ENCODE measurements at regions not wholly inside any gene's neighbourhood (a gene's known extent, or its start where the extent isn't known, plus 50 kb on each side); places are given as distances from the start of the nearest gene placed in this dataset.

GRCh38 chr20:6702144-6702543, 65.3 kb upstream of the BMP2 start:
- no peak overlapping the region for H3K4me3 ChIP-seq (ENCODE audit: low read depth, low read length)
- DNase-seq (ENCODE audit: low read depth): no peak
- no peak for TF ChIP-seq POLR2A (IDR thresholded peaks at IDR 0.05; ENCODE audit: extremely low read depth, insufficient read length)
- no peak for TF ChIP-seq MYC (IDR thresholded peaks at IDR 0.05; ENCODE audit: low read depth, low read length)
- TF ChIP-seq, protein P1, sequence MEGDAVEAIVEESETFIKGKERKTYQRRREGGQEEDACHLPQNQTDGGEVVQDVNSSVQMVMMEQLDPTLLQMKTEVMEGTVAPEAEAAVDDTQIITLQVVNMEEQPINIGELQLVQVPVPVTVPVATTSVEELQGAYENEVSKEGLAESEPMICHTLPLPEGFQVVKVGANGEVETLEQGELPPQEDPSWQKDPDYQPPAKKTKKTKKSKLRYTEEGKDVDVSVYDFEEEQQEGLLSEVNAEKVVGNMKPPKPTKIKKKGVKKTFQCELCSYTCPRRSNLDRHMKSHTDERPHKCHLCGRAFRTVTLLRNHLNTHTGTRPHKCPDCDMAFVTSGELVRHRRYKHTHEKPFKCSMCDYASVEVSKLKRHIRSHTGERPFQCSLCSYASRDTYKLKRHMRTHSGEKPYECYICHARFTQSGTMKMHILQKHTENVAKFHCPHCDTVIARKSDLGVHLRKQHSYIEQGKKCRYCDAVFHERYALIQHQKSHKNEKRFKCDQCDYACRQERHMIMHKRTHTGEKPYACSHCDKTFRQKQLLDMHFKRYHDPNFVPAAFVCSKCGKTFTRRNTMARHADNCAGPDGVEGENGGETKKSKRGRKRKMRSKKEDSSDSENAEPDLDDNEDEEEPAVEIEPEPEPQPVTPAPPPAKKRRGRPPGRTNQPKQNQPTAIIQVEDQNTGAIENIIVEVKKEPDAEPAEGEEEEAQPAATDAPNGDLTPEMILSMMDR (IDR thresholded peaks at IDR 0.05; ENCODE audit: low read depth, low read length): no peak
- TF ChIP-seq MAX (IDR thresholded peaks at IDR 0.05; ENCODE audit: low read depth, low read length): no peak

GRCh38 chr20:6700563-6701329, 66.7 kb upstream of the BMP2 start:
- peak; percentile 93 for DNase-seq (ENCODE audit: low read depth)
- no peak overlapping the region for H3K4me3 ChIP-seq (ENCODE audit: low read depth, low read length)
- TF ChIP-seq MAX (IDR thresholded peaks at IDR 0.05; ENCODE audit: low read depth, low read length) (no peak), MYC (IDR thresholded peaks at IDR 0.05; ENCODE audit: low read depth, low read length) (no peak), POLR2A (IDR thresholded peaks at IDR 0.05; ENCODE audit: extremely low read depth, insufficient read length) (no peak)
- TF ChIP-seq, protein P1 (IDR thresholded peaks at IDR 0.05; ENCODE audit: low read depth, low read length): no peak

- TF ChIP-seq, protein P1 (IDR thresholded peaks at IDR 0.05; ENCODE audit: low read depth, low read length): no peak
- TF ChIP-seq MAX (IDR thresholded peaks at IDR 0.05; ENCODE audit: low read depth, low read length) (no peak), MYC (IDR thresholded peaks at IDR 0.05; ENCODE audit: low read depth, low read length) (no peak), POLR2A (IDR thresholded peaks at IDR 0.05; ENCODE audit: extremely low read depth, insufficient read length) (no peak)
- DNase-seq (ENCODE audit: low read depth): no peak
- H3K4me3 ChIP-seq (ENCODE audit: low read depth, low read length): no peak overlapping the region
These were observed 67.4 kb upstream of the BMP2 start for GRCh38 chr20:6699921-6700562.

DNA sequence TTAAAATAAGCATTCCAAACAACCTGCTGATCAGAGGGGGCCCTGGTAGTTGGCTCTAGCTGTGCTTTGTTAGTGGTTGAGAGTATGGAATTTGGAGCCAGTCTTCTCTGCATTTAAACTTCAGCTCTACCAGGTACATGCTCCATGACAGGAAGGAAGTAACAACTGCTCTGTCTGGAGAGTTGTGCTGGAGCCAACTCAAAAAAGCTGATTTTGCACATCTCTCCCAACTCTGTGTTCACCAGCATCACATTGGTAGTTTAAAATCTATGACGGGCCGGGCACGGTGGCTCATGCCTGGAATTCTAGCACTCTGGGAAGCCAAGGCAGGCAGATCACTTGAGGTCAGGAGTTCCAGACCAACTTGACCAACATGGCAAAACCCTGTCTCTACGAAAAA, 68.8 kb upstream of the BMP2 start:
- TF ChIP-seq POLR2A (IDR thresholded peaks at IDR 0.05; ENCODE audit: extremely low read depth, insufficient read length) (no peak), MAX (IDR thresholded peaks at IDR 0.05; ENCODE audit: low read depth, low read length) (no peak), MYC (IDR thresholded peaks at IDR 0.05; ENCODE audit: low read depth, low read length) (no peak)
- TF ChIP-seq, protein P1 (IDR thresholded peaks at IDR 0.05; ENCODE audit: low read depth, low read length): no peak
- no peak for DNase-seq (ENCODE audit: low read depth)
- H3K4me3 ChIP-seq (ENCODE audit: low read depth, low read length): no peak overlapping the region

GRCh38 chr20:6698056-6698455, 69.4 kb upstream of the BMP2 start:
- no peak overlapping the region for H3K4me3 ChIP-seq (ENCODE audit: low read depth, low read length)
- no peak for DNase-seq (ENCODE audit: low read depth)
- TF ChIP-seq, protein P1 (IDR thresholded peaks at IDR 0.05; ENCODE audit: low read depth, low read length): no peak
- TF ChIP-seq MAX (IDR thresholded peaks at IDR 0.05; ENCODE audit: low read depth, low read length): no peak
- TF ChIP-seq MYC (IDR thresholded peaks at IDR 0.05; ENCODE audit: low read depth, low read length): no peak
- TF ChIP-seq POLR2A (IDR thresholded peaks at IDR 0.05; ENCODE audit: extremely low read depth, insufficient read length): no peak

Measured in NB4 (cell line).